ENCODE measurements at regions not wholly inside any gene's neighbourhood (a gene's known extent, or its start where the extent isn't known, plus 50 kb on each side); places are given as distances from the start of the nearest gene placed in this dataset.
A peak's percentile ranks its signal among the peaks of the same experiment; 100 is the strongest.

DNA sequence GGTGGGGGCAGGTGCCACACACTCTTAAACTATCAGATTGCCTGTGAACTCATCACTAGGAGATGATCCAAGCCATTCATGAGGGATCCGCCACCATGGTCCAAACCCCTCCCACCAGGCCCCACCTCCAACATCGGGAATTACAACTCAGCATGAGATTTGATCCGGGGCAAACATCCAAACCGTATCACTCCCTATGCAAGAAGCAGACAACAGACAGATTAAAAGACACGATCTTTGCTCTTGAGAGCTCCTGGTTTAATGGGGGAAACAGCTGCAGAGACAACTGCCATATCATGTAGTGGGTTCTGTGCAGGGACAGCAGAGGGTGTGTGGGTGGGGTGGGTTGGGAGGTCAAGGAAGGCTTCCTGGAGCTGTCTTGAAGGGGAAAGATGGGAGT is 123.6 kb downstream of the EMX2 start:
- H4K91ac ChIP-seq (replicated peaks; ENCODE audit: insufficient read length, low read length), result no peak overlapping the region
- H2BK20ac ChIP-seq (ENCODE audit: low read length), result no peak overlapping the region
- H2BK12ac ChIP-seq (ENCODE audit: low read depth, low read length), result no peak overlapping the region
- H3K56ac ChIP-seq (replicated peaks; ENCODE audit: insufficient read length, low read depth, low read length), result no peak overlapping the region
- H3K79me2 ChIP-seq (ENCODE audit: control insufficient read depth in 1 of 2, insufficient read depth in 2 of 2, low read length in 2 of 2), result no peaks in the 10 kb centered on the region
- H2BK15ac ChIP-seq (ENCODE audit: low read length), result no peak overlapping the region
- H2AFZ ChIP-seq (ENCODE audit: low read length), result no peak overlapping the region
- H3K79me1 ChIP-seq (ENCODE audit: low read depth, low read length), result no peaks in the 10 kb centered on the region
- H4K20me1 ChIP-seq (replicated peaks in 1 of 2; ENCODE audit: control insufficient read depth in 1 of 2, insufficient read depth in 2 of 2, low read length in 2 of 2), result no peaks in the 10 kb centered on the region
- TF ChIP-seq TBP (IDR thresholded peaks at IDR 0.05; ENCODE audit: low read depth, low read length) (no peak), TAF7 (optimal IDR thresholded peaks at IDR 0.05; ENCODE audit: borderline replicate concordance, low read depth, low read length) (no peak), BRCA1 (IDR thresholded peaks at IDR 0.05; ENCODE audit: low read depth, low read length) (no peak), CREB1 (IDR thresholded peaks at IDR 0.05) (no peak), CHD1 (IDR thresholded peaks at IDR 0.05; ENCODE audit: low read depth, low read length) (no peak)
- H4K5ac ChIP-seq (ENCODE audit: insufficient read length, low read depth, low read length), result no peak overlapping the region
- H3K36me3 ChIP-seq (ENCODE audit: control insufficient read depth in 2 of 4, insufficient read depth in 4 of 4, low read length in 3 of 4), result no peaks in the 10 kb centered on the region
- no peak overlapping the region for H2BK5ac ChIP-seq (ENCODE audit: low read depth, low read length)
- H3K27me3 ChIP-seq (replicated peaks in 1 of 4; ENCODE audit: control insufficient read depth in 3 of 4, extremely low read depth in 1 of 4, insufficient read depth in 3 of 4, low read length in 3 of 4), result no peaks in the 10 kb centered on the region
- no peak for FAIRE-seq
- no peaks in the 10 kb centered on the region for H3K9me3 ChIP-seq (ENCODE audit: insufficient read depth in 2 of 2, low read depth in 1 of 2, low read length in 1 of 2)
- H3K14ac ChIP-seq (ENCODE audit: insufficient read length), result no peak overlapping the region
- no peak overlapping the region for H2BK120ac ChIP-seq (replicated peaks; ENCODE audit: low read depth, low read length)
- no peaks in the 10 kb centered on the region for H3K4me1 ChIP-seq (replicated peaks in 1 of 4; ENCODE audit: control insufficient read depth in 3 of 4, insufficient read depth in 4 of 4, low read length in 3 of 4)
- CTCF ChIA-PET (ENCODE audit: partially characterized antibody), result interaction anchor here (2.3 kb wide), 1 partner anchor 45 kb away, joined by 6 read pairs; no protein-coding TSS in a partner anchor
- DNase-seq (ENCODE audit: low read depth in 1 of 2, low spot score in 2 of 2), result peak in 1 of 2 experiments; percentile 26
- no peak overlapping the region for H3K4me3 ChIP-seq (ENCODE audit: extremely low read depth in 1 of 4, insufficient read depth in 2 of 4, low read depth in 3 of 4, low read length in 4 of 4)
- H3K18ac ChIP-seq (ENCODE audit: extremely low read depth, low read length), result no peak overlapping the region
- no peak overlapping the region for H3K27ac ChIP-seq (ENCODE audit: low read depth, low read length)
- POLR2A ChIA-PET (ENCODE audit: partially characterized antibody), result no interaction called here
- H3K4ac ChIP-seq (replicated peaks; ENCODE audit: insufficient read length, low read depth, low read length), result no peak overlapping the region
- no peak overlapping the region for H3K9ac ChIP-seq (replicated peaks in 1 of 4; ENCODE audit: extremely low read depth in 1 of 4, low read depth in 3 of 4, low read length in 3 of 4)
- WGBS, 2 experiments (ENCODE audit: extremely low coverage in 1 of 2, insufficient coverage in 1 of 2, insufficient read length in 1 of 2, insufficient replicate concordance in 2 of 2, low coverage in 1 of 2, low lambda C conversion rate in 2 of 2, missing lambda C conversion rate in 1 of 2), result 89% methylated on average over 5 of the region's 5 CpGs; no CpG with 5 or more reads in 1 of the 2 experiments
- H2AK5ac ChIP-seq (ENCODE audit: low read depth, low read length), result no peak overlapping the region
- no peak overlapping the region for H4K8ac ChIP-seq (ENCODE audit: extremely low read depth, insufficient read depth, low read length)
- H3K23me2 ChIP-seq (ENCODE audit: low read depth, low read length), result no peaks in the 10 kb centered on the region
- no peak overlapping the region for H3K4me2 ChIP-seq (ENCODE audit: insufficient read depth in 1 of 2, low read depth in 2 of 2, low read length in 2 of 2)
- H3K23ac ChIP-seq (ENCODE audit: insufficient read length), result no peak overlapping the region

Data from H1 (cell line).